Stimulated activated CD4-positive, alpha-beta T cell treated with anti-CD3 and anti-CD28 coated beads, Interleukin-1b, Interleukin-23, amount 100 ng/mL, for 4 hours (primary cell): ENCODE measurements at regions not wholly inside any gene's neighbourhood (a gene's known extent, or its start where the extent isn't known, plus 50 kb on each side); places are given as distances from the start of the nearest gene placed in this dataset.

Experiments
- DNase-seq, 2 donors: peaks; one replicate each; pipeline ENCODE4 v3.0.0-alpha.2; 2020; ENCODE audit warnings: low read depth in 2 of 2

GRCh38 chr2:2998971-2999370 lies 378.6 kb downstream of the EIPR1 start:
- no peak for DNase-seq

- DNase-seq, result no peak
These were observed 384.4 kb downstream of the EIPR1 start for GRCh38 chr2:2993172-2993692.

- no peak for DNase-seq
These were observed 385.0 kb downstream of the EIPR1 start for GRCh38 chr2:2992634-2993033.

- no peak for DNase-seq
These were observed 392.6 kb downstream of the EIPR1 start for GRCh38 chr2:2985020-2985419.

GRCh38 chr2:2981000-2981399 lies 396.6 kb downstream of the EIPR1 start:
- DNase-seq, result no peak

- DNase-seq, result no peak
These were observed 402.6 kb downstream of the EIPR1 start for GRCh38 chr2:2974982-2975381.

- no peak for DNase-seq
These were observed 417.0 kb downstream of the EIPR1 start for GRCh38 chr2:2960441-2961133.

GRCh38 chr2:2950403-2950952 lies 427.1 kb downstream of the EIPR1 start:
- no peak for DNase-seq

- no peak for DNase-seq
These were observed 430.2 kb downstream of the EIPR1 start for GRCh38 chr2:2947406-2947805.

- DNase-seq, result no peak
These were observed 434.7 kb downstream of the EIPR1 start for GRCh38 chr2:2942906-2943305.

- DNase-seq, result no peak
These were observed 435.4 kb downstream of the EIPR1 start for GRCh38 chr2:2942225-2942624.

- no peak for DNase-seq
These were observed 436.4 kb downstream of the EIPR1 start for GRCh38 chr2:2941205-2941604.

- DNase-seq, result no peak
These were observed 436.9 kb downstream of the EIPR1 start for GRCh38 chr2:2940702-2941101.

GRCh38 chr2:2940061-2940460 lies 437.6 kb downstream of the EIPR1 start:
- DNase-seq, result no peak

GRCh38 chr2:2939078-2939795 lies 438.4 kb downstream of the EIPR1 start:
- no peak for DNase-seq

GRCh38 chr2:2938481-2938880 lies 439.1 kb downstream of the EIPR1 start:
- DNase-seq, result no peak

- DNase-seq, result no peak
These were observed 442.0 kb downstream of the EIPR1 start for GRCh38 chr2:2935445-2936149.

- DNase-seq, result no peak
These were observed 444.2 kb downstream of the EIPR1 start for GRCh38 chr2:2933426-2933825.

GRCh38 chr2:2932692-2933305 lies 444.8 kb downstream of the EIPR1 start:
- no peak for DNase-seq

GRCh38 chr2:2932189-2932588 lies 445.4 kb downstream of the EIPR1 start:
- no peak for DNase-seq

- no peak for DNase-seq
These were observed 446.1 kb downstream of the EIPR1 start for GRCh38 chr2:2931318-2932075.
